Ovary (tissue), 7 donors: ENCODE measurements at regions not wholly inside any gene's neighbourhood (a gene's known extent, or its start where the extent isn't known, plus 50 kb on each side); places are given as distances from the start of the nearest gene placed in this dataset.
"Not testable (repeated sequence)": the region's sequence is repeated elsewhere in the genome, so short reads cannot be mapped to it uniquely, and the experiment has no call there.

Experiments used
- DNase-seq, 5 donors: peaks; one replicate each; pipeline ENCODE4 v3.0.0-alpha.2; 2019 to 2020
- H3K27ac ChIP-seq, 2 donors: fragments of 200-600 bp; one replicate each; pipeline versions ENCODE4 v1.5.1 to v1.8.0; 2019 to 2022
- H3K27me3 ChIP-seq: fragments of 200-600 bp; one replicate; pipeline ENCODE4 v1.8.0; 2022
- H3K36me3 ChIP-seq: fragments of 200-600 bp; sonication (generic); one replicate; pipeline ENCODE4 v1.5.1; 2019
- H3K4me1 ChIP-seq: one replicate; pipeline ENCODE4 v1.8.1; 2013; ENCODE audit warnings: mild to moderate bottlenecking, moderate library complexity; ENCODE audit not compliant: insufficient read depth
- H3K4me3 ChIP-seq: fragments of 200-600 bp; sonication (generic); one replicate; pipeline ENCODE4 v1.5.1; 2017
- H3K9me3 ChIP-seq, 2 donors: fragments of 200-600 bp in 1 of 2; sonication (generic) in 1 of 2; one replicate each; pipeline versions ENCODE4 v1.5.1 to v1.8.1; 2013 to 2019; ENCODE audit warnings: mild to moderate bottlenecking in 1 of 2, moderate library complexity in 1 of 2
- EP300 ChIP-seq: sonication (generic); formaldehyde crosslinking; IDR thresholded peaks from one replicate; pipeline ENCODE4 v1.6.1; 2017; ENCODE audit warnings: antibody characterized with exemption
- POLR2A ChIP-seq: fragments of 450-650 bp; IDR thresholded peaks from one replicate; pipeline ENCODE4 v1.6.1; 2017; ENCODE audit warnings: antibody characterized with exemption, mild to moderate bottlenecking, moderate library complexity
- WGBS, 3 donors: extraction: QIAGEN DNeasy Blood & Tissue Kit in 1 of 3; methylation state at CpG; one replicate each; pipeline versions ENCODE4 v1.1.5 to v1.1.7; 2013 to 2017; 5-methylcytosine and 5-hydroxymethylcytosine counted together
- intact Hi-C, 4 donors: fragments of 100-400 bp; cut with DNase I; formaldehyde crosslinking; loops; one replicate each; pipeline versions ENCODE4 v1.11.0 to v1.15.1; 2022 to 2023
- TF ChIP-seq, protein P1 (sequence below), 3 donors: fragments of 450-650 bp in 2 of 3; fragments of 200-600 bp in 1 of 3; IDR thresholded peaks; one replicate each; pipeline versions ENCODE4 v1.5.1 to v1.8.0; 2016 to 2022; ENCODE audit warnings: antibody characterized with exemption in 3 of 3, mild to moderate bottlenecking in 1 of 3
- donor health status: DM: no; HTN: no; CAD: no; lungs with moderate emphysema.
- donor health status: DM: no; HTN: no; CAD: no.
- donor health status: Bipolar disorder and iron deficiency.
- donor health status: DM: no; HTN: no; CAD: no.
- donor health status: DM: yes; HTN: yes; CAD: no.

DNA sequence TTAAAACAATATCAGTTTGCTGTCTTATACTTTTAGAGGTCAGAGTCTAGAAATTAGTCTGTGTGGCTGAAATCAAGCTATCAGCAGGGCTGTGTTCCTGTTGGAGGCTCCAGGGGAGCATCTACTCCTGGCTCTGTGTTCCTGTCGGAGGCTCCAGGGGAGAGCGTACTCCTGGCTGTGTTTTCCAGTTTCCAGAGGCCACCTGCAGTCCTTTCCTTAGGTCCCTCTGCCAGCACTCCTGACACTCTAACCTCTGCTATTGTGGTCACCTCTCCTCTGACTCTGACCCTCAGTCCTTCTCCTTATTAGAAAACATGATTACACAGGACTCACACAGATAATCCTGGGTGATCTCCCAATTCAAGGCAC, 1140.7 kb upstream of the TMEM132C start:
- DNase-seq = no peak
- no peaks in the 10 kb centered on the region for H3K27me3 ChIP-seq
- 64 to 80% (median 80%) methylated on average over 2 of the region's 2 CpGs for WGBS, 3 donors
- intact Hi-C loops = no loop called here
- no peaks in the 10 kb centered on the region for H3K9me3 ChIP-seq
- no peaks in the 10 kb centered on the region for H3K4me1 ChIP-seq
- no peak overlapping the region for H3K27ac ChIP-seq
- TF ChIP-seq POLR2A = no peak
- TF ChIP-seq, protein P1, sequence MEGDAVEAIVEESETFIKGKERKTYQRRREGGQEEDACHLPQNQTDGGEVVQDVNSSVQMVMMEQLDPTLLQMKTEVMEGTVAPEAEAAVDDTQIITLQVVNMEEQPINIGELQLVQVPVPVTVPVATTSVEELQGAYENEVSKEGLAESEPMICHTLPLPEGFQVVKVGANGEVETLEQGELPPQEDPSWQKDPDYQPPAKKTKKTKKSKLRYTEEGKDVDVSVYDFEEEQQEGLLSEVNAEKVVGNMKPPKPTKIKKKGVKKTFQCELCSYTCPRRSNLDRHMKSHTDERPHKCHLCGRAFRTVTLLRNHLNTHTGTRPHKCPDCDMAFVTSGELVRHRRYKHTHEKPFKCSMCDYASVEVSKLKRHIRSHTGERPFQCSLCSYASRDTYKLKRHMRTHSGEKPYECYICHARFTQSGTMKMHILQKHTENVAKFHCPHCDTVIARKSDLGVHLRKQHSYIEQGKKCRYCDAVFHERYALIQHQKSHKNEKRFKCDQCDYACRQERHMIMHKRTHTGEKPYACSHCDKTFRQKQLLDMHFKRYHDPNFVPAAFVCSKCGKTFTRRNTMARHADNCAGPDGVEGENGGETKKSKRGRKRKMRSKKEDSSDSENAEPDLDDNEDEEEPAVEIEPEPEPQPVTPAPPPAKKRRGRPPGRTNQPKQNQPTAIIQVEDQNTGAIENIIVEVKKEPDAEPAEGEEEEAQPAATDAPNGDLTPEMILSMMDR (IDR thresholded peaks at IDR 0.05) = no peak
- no peak for TF ChIP-seq EP300
- H3K36me3 ChIP-seq = no peaks in the 10 kb centered on the region
- H3K4me3 ChIP-seq = no peak overlapping the region

DNA sequence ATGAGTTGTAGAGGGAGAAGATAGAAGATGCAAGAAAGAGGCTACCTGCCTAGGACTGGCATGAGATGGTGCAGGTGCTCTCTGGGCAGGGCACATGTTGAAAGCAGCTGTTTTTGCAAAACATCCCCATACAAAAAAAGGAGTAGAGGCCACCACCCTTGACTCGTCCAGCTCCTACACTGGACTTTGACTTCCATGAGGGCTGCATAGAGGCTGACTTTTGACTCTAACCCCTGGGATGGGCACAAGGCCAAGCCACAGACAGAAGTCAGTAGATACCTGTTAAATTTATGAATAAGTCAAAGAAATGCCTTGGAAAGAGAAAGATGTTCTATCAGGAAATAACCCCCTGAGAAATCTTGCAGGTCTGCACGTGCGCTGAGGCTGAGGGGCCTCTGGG, 1139.1 kb upstream of the TMEM132C start:
- no peaks in the 10 kb centered on the region for H3K36me3 ChIP-seq
- H3K4me1 ChIP-seq = no peaks in the 10 kb centered on the region
- H3K4me3 ChIP-seq = no peak overlapping the region
- H3K27ac ChIP-seq = no peak overlapping the region
- WGBS, 3 donors = 60 to 61% (median 61%) methylated on average over 3 of the region's 3 CpGs
- DNase-seq = no peak
- no peaks in the 10 kb centered on the region for H3K9me3 ChIP-seq
- no peaks in the 10 kb centered on the region for H3K27me3 ChIP-seq
- intact Hi-C loops = no loop called here
- TF ChIP-seq EP300 (no peak), POLR2A (no peak)
- TF ChIP-seq, protein P1 (IDR thresholded peaks at IDR 0.05) = no peak

DNA sequence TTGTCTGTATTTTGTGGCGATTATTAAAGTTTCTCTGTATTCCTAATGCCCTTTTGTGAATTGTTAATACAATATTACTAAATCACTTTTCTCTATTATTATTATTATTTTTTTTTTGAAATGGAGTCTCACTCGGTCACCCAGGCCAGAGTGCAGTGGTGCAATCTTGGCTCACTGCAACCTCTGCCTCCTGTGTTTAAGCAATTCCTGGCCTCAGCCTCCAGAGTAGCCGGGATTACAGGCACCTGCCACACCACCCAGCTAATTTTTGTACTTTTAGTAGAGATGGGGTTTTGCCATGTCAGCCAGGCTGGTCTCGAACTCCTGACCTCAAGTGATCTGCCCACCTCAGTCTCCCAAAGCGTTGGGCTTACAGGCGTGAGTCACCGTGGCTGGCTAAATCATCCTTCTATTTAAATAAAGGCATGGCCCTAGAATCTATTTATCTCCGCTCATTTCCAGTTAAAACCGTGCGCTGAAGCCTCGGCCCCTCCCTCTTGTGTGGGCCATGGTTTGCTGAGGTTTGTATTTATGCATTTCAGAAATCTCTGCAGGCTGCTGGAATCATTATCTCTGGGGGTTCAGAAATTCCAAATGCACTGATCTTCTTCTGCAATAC, 1136.4 kb upstream of the TMEM132C start:
- Histone ChIP-seq H3K36me3 (no peaks in the 10 kb centered on the region), H3K27me3 (no peaks in the 10 kb centered on the region), H3K27ac (no peak overlapping the region), H3K4me3 (no peak overlapping the region), H3K9me3 (no peaks in the 10 kb centered on the region), H3K4me1 (no peaks in the 10 kb centered on the region)
- intact Hi-C loops = no loop called here
- WGBS, 3 donors = 81 to 88% (median 84%) methylated on average over 11 of the region's 11 CpGs
- DNase-seq = no peak
- TF ChIP-seq, protein P1 (IDR thresholded peaks at IDR 0.05) = no peak
- TF ChIP-seq POLR2A (no peak), EP300 (no peak)

DNA sequence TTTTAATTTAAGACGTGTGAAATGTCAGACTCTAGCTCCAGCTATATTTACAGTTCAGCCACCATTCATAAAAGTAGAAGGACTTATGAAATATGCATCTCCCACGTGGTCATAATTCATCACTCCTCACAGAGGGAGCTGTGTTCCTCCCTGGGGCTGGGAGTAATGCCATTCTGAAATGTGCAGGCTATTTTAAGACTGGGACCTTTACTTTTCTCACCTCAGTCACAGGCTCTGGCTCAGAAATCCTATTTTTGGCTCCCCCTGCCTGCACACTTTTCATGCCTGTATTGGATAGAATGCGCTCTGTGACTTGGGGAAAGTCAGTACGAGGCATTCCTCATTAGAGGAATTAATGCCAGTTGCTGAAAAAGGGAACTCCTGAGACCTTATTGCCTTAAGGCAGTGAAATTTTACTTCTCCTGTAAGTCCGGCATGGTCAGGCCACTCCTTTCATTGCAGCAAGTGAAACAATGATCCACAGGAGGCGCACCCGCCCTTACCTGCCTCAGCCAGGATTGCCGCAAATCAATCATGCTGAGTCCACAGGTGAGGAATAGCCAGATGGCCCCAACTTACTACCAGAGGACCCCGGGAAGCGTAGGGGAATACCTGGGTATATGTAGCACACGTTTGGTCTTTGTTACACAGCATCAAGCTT, 1133.2 kb upstream of the TMEM132C start:
- Histone ChIP-seq H3K9me3 (no peaks in the 10 kb centered on the region), H3K36me3 (no peaks in the 10 kb centered on the region), H3K27ac (no peak overlapping the region), H3K4me1 (no peaks in the 10 kb centered on the region), H3K27me3 (no peaks in the 10 kb centered on the region), H3K4me3 (no peak overlapping the region)
- 62 to 69% (median 66%) methylated on average over 11 of the region's 11 CpGs for WGBS, 3 donors
- TF ChIP-seq POLR2A (no peak), EP300 (no peak)
- TF ChIP-seq, protein P1 (IDR thresholded peaks at IDR 0.05) = no peak
- intact Hi-C loops = no loop called here
- no peak for DNase-seq

DNA sequence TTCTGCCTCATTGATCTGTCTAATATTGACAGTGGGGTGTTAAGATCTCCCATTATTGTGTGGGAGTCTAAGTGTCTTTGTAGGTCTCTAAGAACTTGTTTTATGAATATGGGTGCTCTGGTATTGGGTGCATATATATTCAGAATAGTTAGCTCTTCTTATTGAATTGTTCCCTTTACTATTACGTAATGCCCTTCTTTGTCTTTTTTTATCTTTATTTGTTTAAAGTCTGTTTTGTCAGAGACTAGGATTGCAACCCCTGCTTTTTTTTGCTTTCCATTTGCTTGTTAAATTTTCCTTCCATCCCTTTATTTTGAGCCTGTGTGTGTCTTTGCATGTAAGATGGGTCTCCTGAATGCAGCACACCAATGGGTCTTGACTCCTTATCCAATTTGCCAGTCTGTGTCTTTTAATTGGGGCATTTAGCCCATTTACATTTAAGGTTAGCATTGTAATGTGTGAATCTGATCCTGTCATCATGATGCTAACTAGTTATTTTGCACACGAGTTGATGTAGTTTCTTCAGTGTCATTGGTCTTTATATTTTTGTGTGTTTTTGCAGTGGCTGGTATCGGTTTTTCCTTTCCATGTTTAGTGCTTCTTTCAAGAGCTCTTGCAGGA, 1126.0 kb upstream of the TMEM132C start:
- 90 to 94% (median 92%) methylated on average over 3 of the region's 3 CpGs for WGBS, 3 donors
- intact Hi-C loops = loop anchor here in 1 of 4 donors (10.0 kb wide), 1 partner anchor 1716 kb away; no protein-coding TSS in a partner anchor
- not testable (repeated sequence) for H3K9me3 ChIP-seq, H3K4me3 ChIP-seq, H3K36me3 ChIP-seq, H3K27ac ChIP-seq, H3K4me1 ChIP-seq, DNase-seq, H3K27me3 ChIP-seq
